Suprapubic skin (tissue), 3 donors: ENCODE measurements at regions not wholly inside any gene's neighbourhood (a gene's known extent, or its start where the extent isn't known, plus 50 kb on each side); places are given as distances from the start of the nearest gene placed in this dataset.

Experiments used
- CTCF ChIP-seq, 2 donors: fragments of 200-600 bp in 1 of 2; fragments of 450-650 bp in 1 of 2; sonication (generic) in 1 of 2; IDR thresholded peaks; one replicate each; pipeline ENCODE4 v1.5.1; 2016 to 2019; ENCODE audit warnings: antibody characterized with exemption in 2 of 2, mild to moderate bottlenecking in 1 of 2, moderate library complexity in 1 of 2
- POLR2A ChIP-seq, 2 donors: fragments of 450-650 bp; IDR thresholded peaks; one replicate each; pipeline ENCODE4 v1.6.1; 2017; ENCODE audit warnings: antibody characterized with exemption in 2 of 2, mild to moderate bottlenecking in 2 of 2, moderate library complexity in 2 of 2

DNA sequence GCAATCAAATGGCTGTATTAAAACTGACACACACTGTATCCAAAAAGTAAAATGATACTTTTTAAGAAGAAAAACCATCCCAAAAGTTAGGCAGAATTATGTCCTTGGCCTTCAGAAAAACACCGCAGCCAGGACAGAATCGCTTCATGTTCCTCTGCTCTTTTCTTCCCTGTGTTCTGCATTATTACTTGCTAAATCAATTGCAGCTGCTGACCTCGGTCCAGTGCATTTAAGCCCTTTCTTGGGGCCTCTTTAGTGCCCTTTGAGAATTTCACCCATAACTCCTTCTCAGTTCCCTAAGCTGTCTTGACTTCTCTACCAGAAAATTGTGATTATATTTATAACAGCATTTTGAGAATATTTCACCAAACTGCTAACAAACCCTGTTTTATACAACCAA lies 696.9 kb downstream of the PCDH7 start:
- TF ChIP-seq POLR2A (IDR thresholded peaks at IDR 0.05), result no peak
- no peak for TF ChIP-seq CTCF (IDR thresholded peaks at IDR 0.05)
